Stimulated activated CD4-positive, alpha-beta T cell treated with anti-CD3 and anti-CD28 coated beads, Interleukin-4, amount 100 ng/mL, for 4 hours (primary cell): ENCODE measurements at regions not wholly inside any gene's neighbourhood (a gene's known extent, or its start where the extent isn't known, plus 50 kb on each side); places are given as distances from the start of the nearest gene placed in this dataset.

Experiments
- DNase-seq, 2 experiments: peaks; one replicate each; pipeline ENCODE4 v3.0.0-alpha.2; 2020

DNA sequence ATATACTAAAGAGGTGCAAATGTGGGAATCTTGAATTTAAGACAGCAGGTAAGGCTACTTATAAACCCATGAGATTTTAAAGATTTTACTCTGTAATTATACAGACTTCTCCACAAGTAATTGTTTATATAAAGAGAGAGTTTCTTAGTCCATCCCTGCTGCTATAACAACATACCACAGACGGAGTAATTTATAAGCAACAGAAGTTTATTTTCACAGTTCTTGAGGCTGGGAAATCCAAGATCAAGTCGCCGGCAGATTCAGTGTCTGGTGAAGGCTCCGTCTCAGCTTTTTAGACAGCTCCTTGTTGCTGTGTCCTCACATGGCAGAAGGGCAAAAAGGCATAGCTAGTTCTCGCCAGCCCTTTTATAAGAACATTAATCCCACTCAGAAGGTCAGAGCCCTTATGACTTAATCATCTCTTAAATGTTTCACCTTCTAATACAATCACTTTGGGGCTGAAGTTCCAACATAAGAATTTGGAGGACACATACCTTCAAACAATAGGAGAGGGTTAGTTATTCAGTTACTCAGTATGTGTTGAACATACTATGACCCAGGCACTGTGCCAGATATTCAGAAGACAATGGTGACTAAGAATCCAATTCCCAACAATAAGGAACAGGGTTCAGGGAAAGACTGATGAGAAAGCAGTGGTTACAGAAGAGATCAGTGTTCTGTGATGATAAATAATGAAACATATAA, 466.0 kb downstream of the RIT2 start:
- no peak for DNase-seq

- no peak for DNase-seq
Measured at GRCh38 chr18:42654556-42654955, 460.9 kb downstream of the RIT2 start.

- DNase-seq: no peak
Measured at GRCh38 chr18:42657551-42657950, 457.9 kb downstream of the RIT2 start.

GRCh38 chr18:42658171-42658570, 457.3 kb downstream of the RIT2 start:
- no peak for DNase-seq

DNA sequence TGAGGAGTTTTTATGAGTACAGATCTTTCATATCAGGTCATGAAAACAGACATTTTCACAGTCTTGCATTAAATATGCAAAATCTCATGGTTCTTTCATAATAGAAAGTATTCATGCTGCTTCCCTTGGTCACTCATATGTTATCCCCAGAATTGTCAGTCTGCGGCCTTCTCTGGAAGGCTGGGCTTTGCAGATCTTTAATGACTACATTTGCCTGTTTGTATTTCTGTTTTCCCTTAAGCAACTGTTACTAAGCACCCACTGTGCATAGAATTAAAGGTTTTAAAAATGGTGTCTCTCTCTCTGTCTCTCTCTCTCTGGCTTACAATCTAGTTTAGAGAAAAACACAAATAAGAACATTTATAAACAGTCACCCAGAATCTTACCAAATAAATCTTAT, 456.3 kb downstream of the RIT2 start:
- DNase-seq: no peak

- DNase-seq: no peak
Measured at GRCh38 chr18:42670860-42671259, 444.6 kb downstream of the RIT2 start.

- no peak for DNase-seq
Measured at GRCh38 chr18:42675810-42676209, 439.7 kb downstream of the RIT2 start.

- DNase-seq: no peak
Measured at GRCh38 chr18:42683094-42683493, 432.4 kb downstream of the RIT2 start.

DNA sequence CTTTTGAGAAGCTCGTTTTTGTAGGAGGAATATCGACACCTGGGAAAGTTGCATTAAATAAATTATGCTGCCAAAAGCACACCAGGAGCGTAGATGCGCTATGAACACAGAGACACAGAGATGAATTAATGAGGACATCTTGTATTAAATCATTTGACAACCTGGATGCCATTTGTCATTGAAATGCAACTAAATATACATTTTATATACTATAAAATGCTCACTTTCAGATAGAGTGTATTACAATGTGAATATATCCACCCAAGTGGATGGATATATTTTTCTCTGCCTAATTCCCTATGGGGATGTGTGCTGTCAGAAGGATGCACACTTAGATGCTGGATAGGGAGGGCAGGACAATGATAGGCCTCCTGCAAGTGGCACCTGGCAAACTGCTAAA, 426.2 kb downstream of the RIT2 start:
- no peak for DNase-seq
